ENCODE measurements at regions not wholly inside any gene's neighbourhood (a gene's known extent, or its start where the extent isn't known, plus 50 kb on each side); places are given as distances from the start of the nearest gene placed in this dataset.

DNA sequence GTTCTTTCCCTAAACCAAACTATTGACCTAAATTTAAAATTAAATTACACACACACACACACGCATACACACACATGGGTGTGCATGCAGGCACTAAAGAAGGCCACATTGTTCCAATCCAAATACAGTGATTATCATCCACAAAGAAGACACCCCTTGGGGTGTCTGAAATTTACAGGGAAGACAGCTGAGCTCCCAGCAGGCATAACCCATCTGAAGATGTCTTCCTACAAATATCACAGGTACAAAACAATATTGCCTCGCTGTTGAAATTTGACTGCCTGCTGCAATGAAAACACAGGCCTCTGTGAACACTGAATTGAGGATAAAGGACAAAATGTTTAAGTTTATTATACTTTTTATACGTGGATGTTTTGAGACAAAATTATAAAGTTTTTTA lies 50.2 kb upstream of the SLC7A11 start:
- no peak for FAIRE-seq
- POLR2A ChIA-PET = no interaction called here
- Histone ChIP-seq H4K20me1 (replicated peaks; ENCODE audit: control insufficient read depth, extremely low read depth, insufficient read depth, low read length) (no peaks in the 10 kb centered on the region), H3K4me1 (ENCODE audit: control insufficient read depth, extremely low read depth, insufficient read depth, low read length) (no peaks in the 10 kb centered on the region), H3K9me1 (replicated peaks; ENCODE audit: control insufficient read depth, extremely low read depth, insufficient read depth, low read length) (no peaks in the 10 kb centered on the region), H2AFZ (ENCODE audit: low read depth, low read length) (no peak overlapping the region), H3K27ac (ENCODE audit: insufficient read depth, low read depth, low read length) (no peak overlapping the region), H3K4me2 (ENCODE audit: insufficient read depth, low read length) (no peak overlapping the region), H3K4me3 (replicated peaks in 1 of 3; ENCODE audit: insufficient read depth in 1 of 3, low read depth in 1 of 3, low read length in 3 of 3) (no peak overlapping the region), H3K9ac (replicated peaks; ENCODE audit: extremely low read depth, insufficient read depth, low read length) (no peak overlapping the region), H3K27me3 (ENCODE audit: control insufficient read depth in 2 of 2, insufficient read depth in 2 of 2, low read length in 2 of 2) (no peaks in the 10 kb centered on the region), H3K36me3 (ENCODE audit: control insufficient read depth in 2 of 2, extremely low read depth in 1 of 2, insufficient read depth in 2 of 2, low read length in 2 of 2) (no peaks in the 10 kb centered on the region), H3K79me2 (ENCODE audit: control insufficient read depth, insufficient read depth, low read length) (no peaks in the 10 kb centered on the region), H3K9me3 (replicated peaks; ENCODE audit: control insufficient read depth, insufficient read depth, low read length) (no peaks in the 10 kb centered on the region)
- TF ChIP-seq, protein P1, sequence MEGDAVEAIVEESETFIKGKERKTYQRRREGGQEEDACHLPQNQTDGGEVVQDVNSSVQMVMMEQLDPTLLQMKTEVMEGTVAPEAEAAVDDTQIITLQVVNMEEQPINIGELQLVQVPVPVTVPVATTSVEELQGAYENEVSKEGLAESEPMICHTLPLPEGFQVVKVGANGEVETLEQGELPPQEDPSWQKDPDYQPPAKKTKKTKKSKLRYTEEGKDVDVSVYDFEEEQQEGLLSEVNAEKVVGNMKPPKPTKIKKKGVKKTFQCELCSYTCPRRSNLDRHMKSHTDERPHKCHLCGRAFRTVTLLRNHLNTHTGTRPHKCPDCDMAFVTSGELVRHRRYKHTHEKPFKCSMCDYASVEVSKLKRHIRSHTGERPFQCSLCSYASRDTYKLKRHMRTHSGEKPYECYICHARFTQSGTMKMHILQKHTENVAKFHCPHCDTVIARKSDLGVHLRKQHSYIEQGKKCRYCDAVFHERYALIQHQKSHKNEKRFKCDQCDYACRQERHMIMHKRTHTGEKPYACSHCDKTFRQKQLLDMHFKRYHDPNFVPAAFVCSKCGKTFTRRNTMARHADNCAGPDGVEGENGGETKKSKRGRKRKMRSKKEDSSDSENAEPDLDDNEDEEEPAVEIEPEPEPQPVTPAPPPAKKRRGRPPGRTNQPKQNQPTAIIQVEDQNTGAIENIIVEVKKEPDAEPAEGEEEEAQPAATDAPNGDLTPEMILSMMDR (IDR thresholded peaks at IDR 0.05; ENCODE audit: extremely low read depth in 1 of 2, insufficient read depth in 1 of 2, low read depth in 1 of 2, low read length in 2 of 2) = no peak
- no peak for TF ChIP-seq EZH2 (IDR thresholded peaks at IDR 0.05; ENCODE audit: borderline replicate concordance, low read depth, low read length, severe bottlenecking)
- TF ChIP-seq, protein P2, sequence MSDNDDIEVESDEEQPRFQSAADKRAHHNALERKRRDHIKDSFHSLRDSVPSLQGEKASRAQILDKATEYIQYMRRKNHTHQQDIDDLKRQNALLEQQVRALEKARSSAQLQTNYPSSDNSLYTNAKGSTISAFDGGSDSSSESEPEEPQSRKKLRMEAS (IDR thresholded peaks at IDR 0.05; ENCODE audit: insufficient read depth, insufficient read length) = no peak
- no peak for TF ChIP-seq FOS (IDR thresholded peaks at IDR 0.05; ENCODE audit: borderline replicate concordance, insufficient read depth, low read length)
- no peak for TF ChIP-seq MYC (IDR thresholded peaks at IDR 0.05; ENCODE audit: low read depth, low read length)
- TF ChIP-seq POLR2A (IDR thresholded peaks at IDR 0.05; ENCODE audit: low read depth, low read length) = no peak
- TF ChIP-seq JUN (IDR thresholded peaks at IDR 0.05; ENCODE audit: borderline replicate concordance, insufficient read depth, insufficient read length, low read depth) = no peak
- TF ChIP-seq POLR2AphosphoS5 (IDR thresholded peaks at IDR 0.05; ENCODE audit: insufficient read depth, low read depth, low read length) = no peak
- no peak for TF ChIP-seq GATA2 (IDR thresholded peaks at IDR 0.05; ENCODE audit: insufficient read depth, insufficient read length, low read depth, low read length)
- intact Hi-C loops (cut with micrococcal nuclease) = no loop called here
- CTCF ChIA-PET = no interaction called here
- DNase-seq (ENCODE audit: low read depth, low spot score) = no peak
- dilution Hi-C loops (cut with MboI; ENCODE audit: extremely low pct_ligation_motif_present, low sequenced_read_pairs) = no loop called here
- no TSS peak for BruUV-seq (replicated peaks)
